Islet of Langerhans (tissue), 1 donor: ENCODE measurements at regions not wholly inside any gene's neighbourhood (a gene's known extent, or its start where the extent isn't known, plus 50 kb on each side); places are given as distances from the start of the nearest gene placed in this dataset.

Experiments
- FAIRE-seq: peaks from one replicate; lab custom pipeline; 2011; peaks lifted over from hg19 to GRCh38; lab: Jason Lieb, UNC

DNA sequence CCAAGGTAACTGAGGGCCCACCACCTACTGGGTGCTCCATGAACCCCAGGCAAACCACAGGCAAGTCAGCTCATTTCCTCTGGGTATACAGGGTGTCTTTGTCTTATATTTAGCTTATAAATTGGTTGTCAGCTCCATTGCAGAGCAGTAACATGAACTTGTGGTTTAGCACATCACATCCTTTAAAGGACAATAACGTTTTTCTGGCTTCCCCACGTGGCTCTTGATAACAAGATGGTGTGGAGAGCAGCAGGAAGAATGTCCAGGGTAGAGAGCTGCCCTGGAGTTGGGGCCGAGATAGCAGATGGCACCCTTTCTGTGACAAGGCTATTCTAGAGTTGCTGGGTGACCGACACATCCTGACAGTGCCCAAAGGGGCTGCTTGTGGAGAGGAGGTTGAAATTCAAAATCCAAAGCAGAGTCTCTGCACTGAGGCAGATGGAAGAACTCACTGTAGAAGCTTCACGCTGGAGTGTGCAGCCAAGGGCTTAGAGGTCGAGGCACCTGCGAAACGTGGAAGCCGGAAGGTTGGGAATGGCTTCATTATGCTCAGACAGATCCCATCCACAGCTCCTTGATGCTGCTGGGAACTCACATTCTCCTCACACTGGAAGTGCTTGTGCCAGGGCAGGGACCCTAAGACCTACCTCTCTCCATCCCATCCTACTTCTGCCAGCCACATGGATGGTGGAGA, 133.0 kb upstream of the FRY start:
- no peak for FAIRE-seq

- no peak for FAIRE-seq
Measured at GRCh38 chr13:31901985-31902384, 129.6 kb upstream of the FRY start.

DNA sequence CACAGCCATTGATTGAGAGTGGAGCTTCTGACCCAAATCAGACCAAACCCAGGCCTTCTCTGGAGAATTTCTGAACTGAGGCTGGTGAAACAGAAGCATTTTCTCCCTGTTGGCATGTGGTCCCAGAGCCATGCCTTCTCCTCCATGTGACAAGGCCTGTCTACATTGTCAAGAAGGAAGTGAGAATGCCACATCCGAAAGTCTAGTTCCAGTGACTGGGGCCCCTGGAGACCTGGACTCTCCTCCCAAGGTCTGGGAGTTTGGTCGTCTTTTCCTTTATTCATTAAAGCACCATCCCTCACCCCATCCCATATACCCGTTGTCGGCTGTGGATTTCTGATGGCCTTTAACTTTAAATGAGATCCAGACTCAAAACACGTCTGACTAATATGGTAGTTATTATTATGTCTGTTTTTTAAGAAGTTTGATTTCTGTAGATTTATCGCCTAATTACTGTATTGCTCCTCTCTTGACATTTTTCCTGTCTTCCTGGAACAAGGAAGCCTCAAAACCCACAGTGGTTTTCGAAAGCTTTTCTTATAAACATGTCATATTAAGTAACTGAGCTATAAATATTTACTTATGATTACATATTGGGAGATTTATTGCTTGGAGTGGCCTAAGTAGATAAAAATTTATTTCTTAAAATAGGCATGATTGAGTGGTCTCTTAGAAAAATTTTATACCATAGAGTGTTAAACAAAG, 128.3 kb upstream of the FRY start:
- FAIRE-seq = no peak

DNA sequence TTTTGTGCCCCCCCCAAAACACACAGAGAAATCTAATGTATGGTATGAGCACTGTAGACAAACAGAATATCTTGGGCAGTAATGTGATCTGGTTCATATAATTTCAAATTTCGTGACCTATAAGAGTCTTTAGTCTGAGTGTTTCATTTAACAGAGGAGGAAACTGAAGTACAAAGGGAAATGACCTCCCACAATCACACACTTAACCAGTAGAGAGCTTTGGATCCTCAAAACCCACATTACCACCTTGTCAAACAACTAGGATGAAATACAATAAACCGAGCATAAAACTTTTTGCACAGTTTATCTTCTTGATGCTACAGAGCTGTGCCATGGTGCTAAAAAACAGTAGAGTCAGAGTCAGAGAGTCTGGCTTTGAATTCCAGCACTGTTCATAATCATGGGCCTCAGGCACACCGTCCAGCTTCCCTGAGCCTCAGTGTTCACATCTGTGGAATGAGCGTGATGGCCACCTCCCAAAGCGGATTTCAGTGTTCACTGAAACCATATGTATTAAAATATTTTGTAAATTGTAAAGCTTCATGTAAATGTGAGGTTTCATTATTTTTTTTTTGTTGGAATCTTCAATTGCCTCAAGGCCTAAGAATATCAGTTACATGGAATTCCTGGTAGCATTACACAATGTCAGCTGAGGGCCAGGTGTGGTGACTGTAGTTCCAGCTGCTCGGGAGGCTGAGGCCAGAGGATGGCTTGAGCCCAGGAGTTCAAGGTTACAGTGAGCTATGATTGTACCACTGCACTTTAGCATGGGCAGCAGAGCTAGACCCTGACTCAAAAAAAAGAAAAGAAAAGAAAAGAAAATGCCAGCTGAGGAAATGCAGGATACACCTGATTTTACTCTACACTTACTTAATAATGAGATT, 126.4 kb upstream of the FRY start:
- FAIRE-seq = no peak

DNA sequence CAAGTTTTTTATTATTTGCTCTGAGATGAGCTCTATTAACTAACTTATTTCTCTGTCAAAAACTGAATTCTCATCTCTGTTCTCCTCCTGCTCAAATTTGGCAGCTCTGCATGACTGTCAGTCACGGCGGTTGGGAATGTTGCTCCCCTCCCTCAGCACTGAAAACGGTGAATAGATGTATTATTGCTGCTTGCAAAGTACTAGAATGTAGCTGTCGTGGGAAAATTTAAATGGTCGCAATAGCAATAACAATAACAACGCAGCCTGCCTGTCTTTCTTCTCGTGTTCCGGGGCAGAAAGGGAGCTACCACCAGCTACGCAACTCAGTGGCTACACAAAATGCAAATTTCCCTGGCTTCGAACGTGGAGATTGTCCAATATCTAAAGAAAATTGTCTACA, 125.6 kb upstream of the FRY start:
- no peak for FAIRE-seq

GRCh38 chr13:31908696-31909411, 122.7 kb upstream of the FRY start:
- no peak for FAIRE-seq

- peak; percentile 99 for FAIRE-seq
Measured at GRCh38 chr13:31909864-31910551, 121.6 kb upstream of the FRY start.

DNA sequence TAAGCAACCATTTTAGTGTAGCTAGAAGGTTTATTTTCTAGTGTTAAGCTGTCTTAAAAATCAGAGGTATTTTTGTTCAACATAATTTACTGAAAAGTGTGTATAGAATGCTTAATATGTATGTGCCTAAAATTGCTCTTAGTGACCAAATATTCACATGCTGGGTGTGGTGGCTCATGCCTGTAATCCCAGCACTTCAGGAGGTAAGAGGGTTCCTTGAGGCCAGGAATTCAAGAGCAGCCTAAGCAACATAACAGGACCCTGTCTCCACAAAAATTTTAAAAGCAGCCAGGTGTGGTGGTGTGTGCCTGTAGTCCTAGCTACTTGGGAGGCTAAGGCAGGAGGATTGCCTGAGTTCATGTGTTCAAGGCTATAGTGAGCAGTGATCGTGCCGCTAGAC, 120.9 kb upstream of the FRY start:
- no peak for FAIRE-seq

DNA sequence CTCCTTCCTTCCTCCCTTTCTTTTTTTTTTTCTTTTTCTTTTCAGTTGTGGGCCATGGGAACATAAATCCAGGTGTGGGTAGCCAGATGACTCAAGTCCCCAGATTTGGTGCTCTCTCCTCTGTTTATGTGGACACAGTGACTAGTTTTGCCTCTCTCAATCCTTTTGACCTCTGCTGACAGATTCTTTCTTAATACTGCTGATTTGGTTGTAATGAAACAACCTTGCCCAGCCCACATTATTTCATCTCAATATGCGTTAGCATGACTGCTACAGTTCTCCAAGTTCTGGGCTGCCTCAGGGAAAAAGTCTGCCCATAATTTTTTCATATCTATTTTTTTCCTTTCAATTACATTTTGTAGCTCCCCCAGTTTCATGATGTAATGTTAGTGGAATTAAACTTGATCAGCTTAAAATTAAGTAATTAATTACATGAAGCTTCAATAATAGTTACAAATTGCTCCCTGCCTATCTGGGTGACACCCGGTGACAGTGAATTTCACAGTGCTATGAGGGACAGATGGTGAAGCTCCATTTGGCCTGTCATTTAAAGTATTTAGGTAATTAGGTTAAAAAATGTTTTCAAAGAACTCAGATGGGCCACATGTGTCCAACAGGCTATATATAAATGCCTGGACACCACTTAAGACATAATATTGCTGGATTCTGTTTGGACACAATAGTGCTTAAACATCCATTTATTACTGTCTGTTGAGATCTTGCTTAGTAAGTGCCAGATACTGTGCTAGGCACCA, 118.8 kb upstream of the FRY start:
- FAIRE-seq = no peak

DNA sequence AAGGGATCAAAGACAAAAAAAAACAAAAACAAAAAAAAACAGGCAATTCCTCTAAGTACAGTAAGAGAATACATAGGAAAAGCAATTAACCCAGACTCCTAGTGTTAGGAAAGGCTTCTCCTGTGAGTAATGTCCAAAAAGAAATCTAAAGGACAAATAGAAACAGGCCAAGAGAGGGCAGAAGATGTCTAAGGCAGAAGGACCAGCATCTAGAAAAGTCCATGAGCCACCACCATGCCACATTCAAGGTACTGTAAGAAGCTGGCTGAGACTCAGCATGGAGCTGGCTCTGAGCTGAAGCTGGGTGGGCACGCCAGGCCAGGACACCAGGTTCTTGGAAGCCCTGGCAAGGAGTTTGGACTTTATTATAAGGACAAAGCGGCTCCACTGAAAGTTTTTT, 118.1 kb upstream of the FRY start:
- FAIRE-seq = no peak

GRCh38 chr13:31914843-31915242, 116.7 kb upstream of the FRY start:
- no peak for FAIRE-seq

GRCh38 chr13:31918707-31919106, 112.9 kb upstream of the FRY start:
- FAIRE-seq = no peak

DNA sequence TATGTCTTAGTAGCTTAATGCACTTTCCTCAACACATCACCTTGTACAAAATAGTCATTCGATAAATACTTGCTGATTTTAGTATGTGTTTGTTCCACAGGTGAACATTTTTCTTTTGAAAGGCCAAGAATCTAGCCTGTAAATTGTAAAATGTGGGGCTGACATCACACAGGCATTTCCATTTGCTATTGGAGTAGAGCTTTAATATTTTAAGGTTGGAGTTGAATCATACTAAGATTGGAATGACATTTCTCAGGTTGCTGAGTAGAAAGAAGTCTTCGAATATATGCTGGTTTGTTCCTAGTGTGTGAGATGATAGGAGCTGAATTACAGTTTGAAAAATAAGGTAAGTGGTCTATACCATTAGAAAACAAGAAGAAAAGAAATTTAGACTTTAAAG, 112.3 kb upstream of the FRY start:
- FAIRE-seq = no peak

- FAIRE-seq = no peak
Measured at GRCh38 chr13:31919971-31920726, 111.4 kb upstream of the FRY start.

DNA sequence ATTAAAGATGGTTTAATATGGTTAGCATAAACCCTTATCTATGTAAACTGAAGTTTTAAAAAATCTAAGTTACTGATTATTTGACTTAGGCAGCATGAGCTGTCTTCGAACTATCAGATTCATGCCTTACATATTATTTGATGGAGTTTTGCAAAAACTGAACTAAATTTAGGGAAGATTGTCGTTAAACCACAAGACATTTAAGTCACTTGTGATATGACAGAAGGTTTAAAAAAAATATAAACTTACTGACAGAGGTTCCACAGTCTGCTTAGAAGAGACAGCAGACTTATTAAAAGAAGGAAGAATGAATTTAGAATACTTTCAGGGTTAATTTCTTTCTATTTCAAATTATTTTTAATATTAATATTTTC, 110.9 kb upstream of the FRY start:
- FAIRE-seq = peak; percentile 76

DNA sequence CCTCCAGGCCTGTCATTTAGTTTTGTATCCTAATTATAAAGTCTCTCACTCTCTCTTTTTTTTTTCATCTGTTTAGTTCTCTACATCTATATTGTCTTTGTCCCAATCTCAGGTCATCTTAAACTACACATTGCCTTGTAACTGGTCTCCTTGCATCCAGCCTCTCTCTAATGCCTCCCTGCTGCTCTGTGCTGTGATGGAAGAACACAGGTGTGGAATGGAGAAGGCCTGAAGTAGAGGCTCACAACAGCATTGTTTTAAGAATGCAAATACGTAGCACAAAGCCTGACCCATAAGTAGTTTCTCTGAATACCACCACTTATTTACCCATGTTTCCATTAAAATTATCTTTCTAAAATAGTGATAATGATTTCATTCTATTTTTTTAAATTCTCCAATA, 108.8 kb upstream of the FRY start:
- no peak for FAIRE-seq

DNA sequence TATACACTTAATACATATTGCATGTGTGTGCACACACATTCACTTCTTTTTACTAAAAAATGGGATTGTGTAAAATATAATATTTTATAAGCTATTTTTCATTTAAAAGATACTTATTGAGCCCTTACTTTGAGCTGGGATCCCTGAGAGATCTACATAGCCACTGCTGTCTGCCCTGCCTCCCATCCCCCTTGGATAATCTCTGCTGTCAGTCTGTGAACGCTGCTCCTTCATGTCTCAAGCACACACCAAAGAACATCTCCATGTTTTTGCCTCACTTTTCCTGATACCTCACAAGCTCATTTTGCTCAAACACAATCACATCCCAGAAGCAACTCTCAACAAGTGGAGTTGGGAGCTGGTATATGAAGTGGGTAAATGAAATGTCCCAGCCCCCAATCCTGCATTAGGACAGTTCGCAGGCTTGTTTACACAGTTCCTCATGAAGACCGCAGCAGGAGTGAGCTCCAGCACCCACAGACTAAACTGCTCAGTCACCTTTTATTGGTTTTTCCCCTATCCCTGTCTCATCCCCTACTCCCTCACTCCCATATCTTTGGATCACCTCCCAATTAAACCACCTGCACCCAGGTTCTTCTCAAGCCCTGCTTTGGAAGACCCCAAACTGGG, 108.3 kb upstream of the FRY start:
- no peak for FAIRE-seq

GRCh38 chr13:31925079-31925478, 106.5 kb upstream of the FRY start:
- no peak for FAIRE-seq

- peak; percentile 90 for FAIRE-seq
Measured at GRCh38 chr13:31927219-31927653, 104.3 kb upstream of the FRY start.
